Pancreas (tissue), 10 donors: ENCODE measurements at regions not wholly inside any gene's neighbourhood (a gene's known extent, or its start where the extent isn't known, plus 50 kb on each side); places are given as distances from the start of the nearest gene placed in this dataset.

Experiments used
- ATAC-seq, 4 donors: fragments of 200-7000 bp; cut with Tn5 transposase; one replicate each; pipeline versions ENCODE4 v1.8.0 to v1.9.1; 2020; ENCODE audit warnings: mild to moderate bottlenecking in 4 of 4, moderate library complexity in 4 of 4
- DNase-seq, 6 donors: peaks; one replicate each; pipeline ENCODE4 v3.0.0-alpha.2; 2020
- FAIRE-seq: peaks from 2 replicates; lab custom pipeline; 2012; peaks lifted over from hg19 to GRCh38; lab: Jason Lieb, UNC
- H3K27ac ChIP-seq, 4 donors: fragments of 200-600 bp; sonication (generic); 1 replicate in 3 of 4; 2 replicates in 1 of 4; pipeline versions ENCODE4 v1.5.0 to v1.8.0; 2020
- H3K27me3 ChIP-seq, 4 donors: fragments of 200-600 bp; one replicate each; pipeline ENCODE4 v1.8.0; 2021
- H3K36me3 ChIP-seq, 3 donors: fragments of 200-600 bp; sonication (generic) in 1 of 3; one replicate each; pipeline versions ENCODE4 v1.5.0 to v1.8.0; 2020 to 2021
- H3K4me1 ChIP-seq, 3 donors: fragments of 200-600 bp; one replicate each; pipeline ENCODE4 v1.8.0; 2021
- H3K4me3 ChIP-seq, 4 donors: fragments of 200-600 bp; sonication (generic) in 2 of 4; one replicate each; pipeline versions ENCODE4 v1.5.0 to v1.8.0; 2020 to 2021
- H3K9me3 ChIP-seq, 4 donors: fragments of 200-600 bp; one replicate each; pipeline ENCODE4 v1.8.0; 2021
- WGBS, 2 donors: extraction: QIAGEN DNeasy Blood & Tissue Kit; methylation state at CpG; one replicate each; pipeline ENCODE4 v1.1.7; 2013; 5-methylcytosine and 5-hydroxymethylcytosine counted together
- intact Hi-C, 3 donors: fragments of 100-400 bp; cut with DNase I; formaldehyde crosslinking; loops; one replicate each; pipeline versions ENCODE4 v1.11.1 to v1.14.2; 2022
- TF ChIP-seq, protein P1 (sequence below), 4 donors: fragments of 200-600 bp; sonication (generic) in 3 of 4; IDR thresholded peaks; one replicate each; pipeline versions ENCODE4 v1.5.0 to v1.8.0; 2021; ENCODE audit warnings: antibody characterized with exemption in 4 of 4
- donor health status: healthy with polysubstance abuse.
- donor health status: DM: no; HTN: no; CAD: no; lungs with moderate emphysema.
- donor health status: DM: no; HTN: no; CAD: no.
- donor health status: control.
- donor health status: control.
- donor health status: Bipolar disorder and iron deficiency.
- donor health status: DM: yes; HTN: yes; CAD: no.
- donor health status: DM: no; HTN: no; CAD: no.
- donor health status: DM: no; HTN: no; CAD: no.
- donor health status: DM: yes; HTN: yes; CAD: no.

DNA sequence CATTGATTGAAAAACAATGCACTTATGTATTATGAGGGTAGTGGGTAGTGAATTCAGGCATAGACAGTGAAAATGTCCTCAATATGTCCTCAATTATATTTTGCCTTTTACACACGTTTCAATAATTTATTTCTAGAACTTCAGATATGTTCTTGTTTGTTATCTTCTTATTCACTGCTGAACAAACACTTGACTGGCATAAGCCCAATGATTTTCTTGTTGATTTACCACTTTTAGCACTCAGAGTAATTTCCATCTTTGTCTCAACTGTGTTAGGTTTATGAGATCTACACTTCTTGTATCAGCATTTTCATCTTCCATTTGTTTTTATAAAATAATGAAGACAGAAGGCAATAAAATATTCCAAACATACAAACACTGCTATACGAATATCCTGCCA is 61.8 kb upstream of the DCC start:
- no peak for DNase-seq
- 13 to 17% methylated on average over 2 of the region's 2 CpGs for WGBS, 2 donors
- intact Hi-C loops = no loop called here
- Histone ChIP-seq H3K36me3 (no peaks in the 10 kb centered on the region), H3K27me3 (no peaks in the 10 kb centered on the region), H3K4me3 (no peak overlapping the region), H3K4me1 (peaks cover 0 to 7% (median 0%) of the 10 kb centered on the region in 3 donors), H3K27ac (no peak overlapping the region), H3K9me3 (no peaks in the 10 kb centered on the region)
- TF ChIP-seq, protein P1, sequence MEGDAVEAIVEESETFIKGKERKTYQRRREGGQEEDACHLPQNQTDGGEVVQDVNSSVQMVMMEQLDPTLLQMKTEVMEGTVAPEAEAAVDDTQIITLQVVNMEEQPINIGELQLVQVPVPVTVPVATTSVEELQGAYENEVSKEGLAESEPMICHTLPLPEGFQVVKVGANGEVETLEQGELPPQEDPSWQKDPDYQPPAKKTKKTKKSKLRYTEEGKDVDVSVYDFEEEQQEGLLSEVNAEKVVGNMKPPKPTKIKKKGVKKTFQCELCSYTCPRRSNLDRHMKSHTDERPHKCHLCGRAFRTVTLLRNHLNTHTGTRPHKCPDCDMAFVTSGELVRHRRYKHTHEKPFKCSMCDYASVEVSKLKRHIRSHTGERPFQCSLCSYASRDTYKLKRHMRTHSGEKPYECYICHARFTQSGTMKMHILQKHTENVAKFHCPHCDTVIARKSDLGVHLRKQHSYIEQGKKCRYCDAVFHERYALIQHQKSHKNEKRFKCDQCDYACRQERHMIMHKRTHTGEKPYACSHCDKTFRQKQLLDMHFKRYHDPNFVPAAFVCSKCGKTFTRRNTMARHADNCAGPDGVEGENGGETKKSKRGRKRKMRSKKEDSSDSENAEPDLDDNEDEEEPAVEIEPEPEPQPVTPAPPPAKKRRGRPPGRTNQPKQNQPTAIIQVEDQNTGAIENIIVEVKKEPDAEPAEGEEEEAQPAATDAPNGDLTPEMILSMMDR (IDR thresholded peaks at IDR 0.05) = no peak
- FAIRE-seq = no peak
- no peak for ATAC-seq

GRCh38 chr18:52280702-52281101 is 59.3 kb upstream of the DCC start:
- intact Hi-C loops = no loop called here
- Histone ChIP-seq H3K36me3 (no peaks in the 10 kb centered on the region), H3K9me3 (no peaks in the 10 kb centered on the region), H3K27ac (no peak overlapping the region), H3K4me3 (no peak overlapping the region), H3K4me1 (peaks cover 0 to 7% (median 0%) of the 10 kb centered on the region in 3 donors), H3K27me3 (no peaks in the 10 kb centered on the region)
- TF ChIP-seq, protein P1 (IDR thresholded peaks at IDR 0.05) = no peak
- 82 to 89% methylated on average over 2 of the region's 2 CpGs for WGBS, 2 donors
- ATAC-seq = no peak
- no peak for DNase-seq
- FAIRE-seq = no peak

DNA sequence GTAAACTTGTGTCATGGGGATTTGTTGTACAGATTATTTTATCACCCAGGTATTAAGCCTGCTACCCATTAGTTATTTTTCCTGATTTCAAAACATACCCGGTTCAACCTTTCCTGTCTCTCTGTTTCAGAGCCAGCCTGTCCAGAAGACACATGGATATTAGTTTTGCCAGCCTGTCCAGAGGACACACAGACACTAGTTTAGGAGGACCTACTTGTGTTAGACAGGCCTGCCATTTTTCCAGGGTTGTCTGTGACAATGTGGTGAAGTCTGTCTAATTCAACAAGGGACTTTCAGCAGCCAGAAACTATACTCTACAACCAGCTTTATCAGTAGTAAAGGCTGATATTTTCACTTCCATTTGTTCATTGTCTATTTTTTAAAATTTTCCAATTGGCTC is 56.1 kb upstream of the DCC start:
- 36 to 46% methylated on average over 1 of the region's 1 CpG for WGBS, 2 donors
- intact Hi-C loops = no loop called here

DNA sequence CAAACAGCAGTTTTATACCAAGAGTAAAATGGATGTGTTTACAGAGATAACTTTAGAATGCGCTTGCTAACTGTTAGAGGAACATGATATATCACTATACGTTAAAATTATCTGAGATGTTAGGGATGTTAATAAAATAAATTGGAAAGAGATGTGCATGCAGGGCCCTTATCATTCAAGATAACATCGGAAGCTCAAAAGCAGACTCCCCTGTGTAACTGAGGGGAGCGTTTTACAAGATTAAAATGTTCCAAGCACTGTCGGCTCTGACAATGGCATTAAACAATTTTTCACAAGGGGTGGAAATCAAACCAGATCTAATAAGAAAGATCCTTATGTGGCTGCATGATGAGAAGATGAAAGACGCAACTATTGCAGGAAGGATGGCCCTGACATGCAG is 53.3 kb upstream of the DCC start:
- intact Hi-C loops = no loop called here
- no peaks in the 10 kb centered on the region for H3K9me3 ChIP-seq
- FAIRE-seq = no peak
- 40 to 48% methylated on average over 6 of the region's 6 CpGs for WGBS, 2 donors
- H3K27ac ChIP-seq = no peak overlapping the region
- DNase-seq = no peak
- no peak for ATAC-seq
- peaks cover 0 to 8% (median 0%) of the 10 kb centered on the region in 4 donors for H3K27me3 ChIP-seq
- H3K4me1 ChIP-seq = no peaks in the 10 kb centered on the region
- no peaks in the 10 kb centered on the region for H3K36me3 ChIP-seq
- no peak overlapping the region for H3K4me3 ChIP-seq
- TF ChIP-seq, protein P1 (IDR thresholded peaks at IDR 0.05) = no peak

More for the DNA sequence above, 56.1 kb upstream of the DCC start:
- Histone ChIP-seq H3K36me3 (no peaks in the 10 kb centered on the region), H3K9me3 (no peaks in the 10 kb centered on the region), H3K27me3 (peaks cover 0 to 8% (median 0%) of the 10 kb centered on the region in 4 donors), H3K4me1 (no peaks in the 10 kb centered on the region), H3K4me3 (no peak overlapping the region), H3K27ac (no peak overlapping the region)
- no peak for FAIRE-seq
- no peak for ATAC-seq
- no peak for DNase-seq
- TF ChIP-seq, protein P1 (IDR thresholded peaks at IDR 0.05) = no peak

GRCh38 chr18:52287151-52287550 is 52.8 kb upstream of the DCC start:
- Histone ChIP-seq H3K27ac (no peak overlapping the region), H3K4me1 (no peaks in the 10 kb centered on the region), H3K4me3 (no peak overlapping the region), H3K9me3 (no peaks in the 10 kb centered on the region), H3K36me3 (no peaks in the 10 kb centered on the region), H3K27me3 (peaks cover 0 to 8% (median 0%) of the 10 kb centered on the region in 4 donors)
- no peak for FAIRE-seq
- WGBS, 2 donors = 11 to 14% methylated on average over 1 of the region's 1 CpG
- intact Hi-C loops = no loop called here
- DNase-seq = no peak
- TF ChIP-seq, protein P1 (IDR thresholded peaks at IDR 0.05) = no peak
- ATAC-seq = no peak
